ENCODE measurements at regions not wholly inside any gene's neighbourhood (a gene's known extent, or its start where the extent isn't known, plus 50 kb on each side); places are given as distances from the start of the nearest gene placed in this dataset.

DNA sequence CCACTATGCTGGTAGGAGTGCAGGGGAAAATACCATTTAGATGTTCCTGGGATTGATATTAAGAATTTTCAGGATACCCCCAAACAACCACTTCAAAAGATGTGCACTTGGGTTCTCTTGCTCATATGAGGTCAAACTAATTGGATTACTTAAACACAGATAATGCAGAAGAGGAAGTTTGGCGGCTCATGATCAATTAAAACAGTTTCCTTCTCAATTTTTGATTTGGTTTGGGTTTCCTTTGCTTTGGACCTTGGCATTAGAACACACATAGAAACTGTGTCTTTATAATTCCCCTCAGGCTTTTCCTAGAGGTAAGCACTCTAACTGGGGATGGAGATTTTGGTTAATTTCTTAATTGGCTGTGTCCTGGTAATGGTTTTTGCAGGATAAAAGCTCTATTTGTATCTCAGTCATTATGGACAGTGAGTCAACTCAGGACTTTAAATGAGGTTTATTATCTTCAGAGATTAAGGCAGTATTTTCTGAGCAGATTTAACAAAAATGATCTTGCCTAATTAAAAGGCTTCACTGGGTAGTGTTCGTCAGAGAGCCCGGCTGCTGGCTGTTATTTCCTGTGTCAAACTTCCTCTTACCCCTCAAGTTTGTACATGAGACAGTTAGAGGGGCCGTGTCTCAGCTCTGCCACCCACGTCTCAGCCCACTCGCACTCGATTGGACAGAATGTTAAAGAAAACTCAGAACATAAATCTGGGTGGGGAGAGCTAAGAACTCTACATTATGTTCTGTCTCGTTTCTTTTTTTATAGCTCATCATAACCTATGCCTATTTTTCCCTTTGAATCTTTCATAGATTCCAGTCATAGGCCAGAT is 50.3 kb upstream of the PREP start:
- no peaks in the 10 kb centered on the region for H4K20me1 ChIP-seq (ENCODE audit: control insufficient read depth, insufficient read depth, low read depth, low read length)
- H3K27ac ChIP-seq (ENCODE audit: low read depth, low read length) = no peak overlapping the region
- TF ChIP-seq, protein P1, sequence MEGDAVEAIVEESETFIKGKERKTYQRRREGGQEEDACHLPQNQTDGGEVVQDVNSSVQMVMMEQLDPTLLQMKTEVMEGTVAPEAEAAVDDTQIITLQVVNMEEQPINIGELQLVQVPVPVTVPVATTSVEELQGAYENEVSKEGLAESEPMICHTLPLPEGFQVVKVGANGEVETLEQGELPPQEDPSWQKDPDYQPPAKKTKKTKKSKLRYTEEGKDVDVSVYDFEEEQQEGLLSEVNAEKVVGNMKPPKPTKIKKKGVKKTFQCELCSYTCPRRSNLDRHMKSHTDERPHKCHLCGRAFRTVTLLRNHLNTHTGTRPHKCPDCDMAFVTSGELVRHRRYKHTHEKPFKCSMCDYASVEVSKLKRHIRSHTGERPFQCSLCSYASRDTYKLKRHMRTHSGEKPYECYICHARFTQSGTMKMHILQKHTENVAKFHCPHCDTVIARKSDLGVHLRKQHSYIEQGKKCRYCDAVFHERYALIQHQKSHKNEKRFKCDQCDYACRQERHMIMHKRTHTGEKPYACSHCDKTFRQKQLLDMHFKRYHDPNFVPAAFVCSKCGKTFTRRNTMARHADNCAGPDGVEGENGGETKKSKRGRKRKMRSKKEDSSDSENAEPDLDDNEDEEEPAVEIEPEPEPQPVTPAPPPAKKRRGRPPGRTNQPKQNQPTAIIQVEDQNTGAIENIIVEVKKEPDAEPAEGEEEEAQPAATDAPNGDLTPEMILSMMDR (IDR thresholded peaks at IDR 0.05; ENCODE audit: low read depth, low read length, poor library complexity, severe bottlenecking) = no peak
- no peak for TF ChIP-seq EZH2phosphoT487 (IDR thresholded peaks at IDR 0.05; ENCODE audit: borderline replicate concordance, low read length)
- no peak overlapping the region for H3K4me2 ChIP-seq (ENCODE audit: low read length)
- H3K4me1 ChIP-seq (ENCODE audit: control insufficient read depth, low read length) = no peaks in the 10 kb centered on the region
- no peaks in the 10 kb centered on the region for H3K36me3 ChIP-seq (ENCODE audit: control insufficient read depth, low read length)
- H3K79me2 ChIP-seq (ENCODE audit: control insufficient read depth, low read length) = no peaks in the 10 kb centered on the region
- no peak overlapping the region for H3K4me3 ChIP-seq (ENCODE audit: low read length)
- H3K27me3 ChIP-seq (ENCODE audit: control insufficient read depth, low read length) = peaks cover 3% of the 10 kb centered on the region; the same call in 1 of the 2 replicates
- H3F3A ChIP-seq (ENCODE audit: control insufficient read depth, insufficient read depth) = no peaks in the 10 kb centered on the region
- H3K9me3 ChIP-seq (ENCODE audit: control insufficient read depth, insufficient read depth, low read length) = no peaks in the 10 kb centered on the region
- H3K9me2 ChIP-seq (replicated peaks; ENCODE audit: control insufficient read depth, low read length) = no peaks in the 10 kb centered on the region

All from DOHH2 (cell line).